HG02938 (cell line): ENCODE measurements at regions not wholly inside any gene's neighbourhood (a gene's known extent, or its start where the extent isn't known, plus 50 kb on each side); places are given as distances from the start of the nearest gene placed in this dataset.
"Not testable (repeated sequence)": the region's sequence is repeated elsewhere in the genome, so short reads cannot be mapped to it uniquely, and the experiment has no call there.

Experiments used
- ATAC-seq: cut with Tn5 transposase; IDR thresholded peaks from one replicate; pipeline ENCODE4 v1.9.1; 2021; ENCODE audit warnings: mild to moderate bottlenecking, moderate library complexity; ENCODE audit not compliant: unreplicated experiment

DNA sequence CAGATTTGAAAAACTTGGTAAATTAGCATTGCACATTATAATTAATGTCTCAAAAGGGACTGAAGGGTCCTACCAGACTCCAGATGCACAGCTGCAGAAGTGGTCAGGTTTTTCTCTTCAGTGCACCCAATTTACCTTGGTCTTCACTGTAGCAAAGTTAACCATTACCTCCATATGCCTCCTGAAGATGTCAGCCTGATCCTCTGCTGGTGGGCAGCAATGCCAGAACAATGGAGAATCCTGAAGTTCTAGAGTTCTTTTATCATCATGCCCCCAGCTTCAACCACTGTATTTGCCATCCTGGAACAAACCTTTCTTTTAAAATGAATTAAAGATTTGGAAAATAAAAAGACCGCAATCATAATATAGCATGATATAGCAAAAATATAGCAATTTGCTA lies 1774.8 kb upstream of the CELF4 start:
- no peak for ATAC-seq

DNA sequence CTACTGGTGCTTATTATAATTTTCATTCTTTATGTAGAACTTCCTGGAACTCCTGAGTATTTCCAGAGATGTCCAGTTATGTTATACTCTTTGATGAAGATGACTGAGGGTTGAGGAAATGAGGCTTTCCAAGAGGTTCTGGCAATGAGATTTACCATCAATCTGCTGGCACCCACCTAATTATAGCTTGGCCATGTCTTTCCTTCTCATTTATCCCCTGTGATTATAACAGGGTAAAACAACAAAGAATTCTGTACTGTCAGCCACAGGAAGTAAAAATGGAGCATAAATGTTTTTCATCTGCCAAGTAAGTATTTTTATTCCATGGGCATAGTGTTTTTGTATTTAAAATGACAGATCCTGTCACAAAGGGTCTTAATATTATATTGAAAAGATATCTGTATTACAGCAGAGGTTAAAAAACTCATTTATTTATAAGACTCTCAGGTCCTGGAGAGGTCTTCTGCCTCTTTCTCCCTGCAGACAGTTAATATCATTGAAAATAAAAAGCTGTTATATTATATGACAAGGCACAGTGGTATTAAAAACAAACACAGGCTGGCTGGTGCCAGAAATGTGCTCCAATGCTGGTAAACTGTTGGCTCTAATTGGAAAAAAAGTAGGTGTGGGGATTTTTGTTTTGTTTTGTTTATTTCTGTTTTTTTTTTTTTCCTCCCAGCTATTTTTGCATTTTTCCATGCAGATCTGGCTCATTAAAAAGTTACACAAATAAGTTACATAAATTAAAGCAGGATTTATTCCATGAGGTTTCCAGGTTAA lies 1764.1 kb upstream of the CELF4 start:
- ATAC-seq = no peak

DNA sequence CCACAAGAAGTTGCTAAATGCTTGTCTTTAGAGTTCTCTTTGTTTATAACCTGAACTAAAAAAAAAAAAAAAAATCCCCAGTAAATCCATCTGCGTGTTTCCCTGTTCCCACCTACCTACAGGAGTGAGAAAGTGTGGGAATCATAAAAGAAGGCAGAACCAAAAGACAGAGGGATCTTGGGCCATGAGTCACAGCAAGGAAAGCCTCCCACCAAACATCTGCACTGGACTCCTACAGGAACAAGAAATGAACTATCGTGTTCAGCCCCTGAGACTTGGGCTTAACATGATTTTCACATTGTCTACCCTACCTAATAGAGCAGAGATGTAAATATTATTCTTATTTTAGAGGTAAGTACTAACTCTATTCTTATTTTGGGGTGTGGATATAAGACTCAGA lies 1761.2 kb upstream of the CELF4 start:
- ATAC-seq = no peak

DNA sequence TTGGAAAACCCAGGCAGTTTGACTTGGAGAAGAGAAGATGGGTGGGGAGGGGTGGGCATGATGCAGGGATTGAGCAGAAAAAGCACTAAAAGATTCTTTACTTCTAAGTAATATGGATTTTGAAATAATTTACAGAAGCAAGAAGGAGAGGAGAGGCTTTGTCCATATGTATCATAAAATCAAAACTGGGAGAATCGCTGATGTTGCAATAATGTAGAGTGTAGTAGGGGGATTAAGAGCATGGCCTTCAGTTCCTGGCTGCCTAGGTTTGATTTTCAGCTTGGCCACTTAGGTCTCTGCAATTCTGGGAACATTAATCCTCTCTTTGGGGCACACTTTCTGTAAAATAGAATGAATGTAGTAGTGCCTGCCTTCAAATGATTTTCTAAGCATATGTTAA lies 1760.4 kb upstream of the CELF4 start:
- ATAC-seq = no peak

DNA sequence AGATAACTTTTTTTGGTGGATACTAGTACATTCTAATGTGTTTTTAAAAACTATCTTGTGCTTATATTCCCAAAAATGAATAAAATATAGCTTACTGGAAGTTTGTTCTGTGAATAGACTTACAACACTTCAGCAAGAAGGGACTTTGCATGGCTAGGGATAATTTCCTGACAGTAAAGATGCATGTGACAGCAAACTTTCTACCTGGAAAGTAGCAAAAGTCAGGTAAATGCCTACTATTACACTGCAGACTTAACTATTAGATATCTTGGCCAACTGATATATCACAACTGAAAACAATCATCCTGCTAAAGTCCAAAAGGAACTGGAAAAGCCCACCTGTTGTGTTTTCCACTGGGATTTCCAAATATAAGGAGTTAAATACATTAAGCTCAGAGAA lies 1753.5 kb upstream of the CELF4 start:
- no peak for ATAC-seq

DNA sequence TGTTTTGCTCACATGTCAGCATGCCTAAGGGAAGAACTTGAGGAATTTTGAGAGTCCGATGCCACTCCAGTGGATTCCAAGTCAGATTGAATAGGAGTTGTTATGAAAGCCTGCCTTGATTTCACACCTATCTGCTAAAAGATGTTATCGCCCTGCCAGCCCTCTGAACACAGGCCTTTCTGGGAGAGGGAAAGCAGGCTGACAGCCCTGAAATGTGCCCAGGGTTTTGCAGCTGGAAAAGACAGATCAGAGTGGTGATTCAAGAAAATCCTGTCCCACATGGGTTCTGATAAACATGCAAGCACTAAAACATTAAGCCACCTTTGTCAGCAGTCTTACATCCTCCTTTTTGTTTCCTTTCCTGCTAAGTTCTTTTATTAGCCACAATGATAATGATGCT lies 1752.9 kb upstream of the CELF4 start:
- ATAC-seq = no peak

DNA sequence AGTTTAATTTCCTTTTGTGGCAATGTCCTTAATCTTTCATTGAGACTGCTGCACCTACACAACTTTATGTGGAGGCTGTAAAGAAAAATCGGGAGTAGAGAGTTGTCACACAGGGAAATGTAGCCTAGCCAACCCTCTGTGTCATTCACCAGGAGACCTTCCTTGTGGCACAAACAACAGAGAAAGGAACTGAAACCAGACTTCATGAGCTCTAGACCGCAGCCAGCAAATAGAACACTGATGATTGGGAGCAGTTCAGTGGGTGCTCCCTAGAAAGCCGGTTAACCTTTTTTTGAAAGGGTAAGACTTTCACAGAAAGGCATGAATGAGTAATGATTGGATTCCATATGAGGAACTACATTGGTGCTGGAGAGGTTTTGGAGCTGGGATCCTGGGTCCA lies 1752.4 kb upstream of the CELF4 start:
- ATAC-seq = no peak

DNA sequence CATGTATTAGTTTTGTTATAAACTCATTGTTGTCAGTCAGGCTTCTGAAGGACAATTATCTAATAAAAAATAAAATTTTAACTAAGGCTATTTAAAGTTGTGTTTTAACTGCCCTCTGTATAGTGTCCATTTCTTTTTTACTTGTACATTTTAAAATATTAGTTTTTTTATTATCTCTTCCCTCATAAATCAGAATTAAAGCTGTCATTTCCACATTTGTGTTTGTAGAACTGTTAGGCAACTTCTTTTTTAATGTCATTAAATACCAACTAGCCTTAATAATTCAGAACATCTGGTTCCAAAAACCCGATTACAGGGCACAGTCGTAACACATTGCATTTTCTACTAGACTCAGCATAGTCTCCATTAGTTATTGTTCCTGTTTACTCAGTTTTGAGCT lies 1749.0 kb upstream of the CELF4 start:
- ATAC-seq = no peak

DNA sequence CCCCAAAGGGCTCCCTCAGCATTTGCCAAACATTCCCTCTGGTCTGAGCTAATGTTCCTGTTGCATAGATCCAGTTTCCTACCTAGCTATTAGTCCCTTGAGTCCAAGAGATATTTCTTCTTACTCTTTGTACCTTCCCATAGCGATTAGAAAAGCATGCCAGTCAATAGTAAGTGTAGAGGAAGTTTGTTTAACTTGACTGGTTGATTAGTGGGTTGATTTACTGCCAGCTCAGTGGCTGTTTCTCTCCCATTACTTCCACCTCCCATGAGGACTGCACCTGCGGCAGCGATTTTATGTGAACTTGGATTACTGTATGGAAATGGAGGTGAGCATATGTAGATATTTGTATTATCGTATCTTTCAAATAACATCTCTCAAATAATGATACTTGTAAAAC lies 1748.4 kb upstream of the CELF4 start:
- no peak for ATAC-seq

DNA sequence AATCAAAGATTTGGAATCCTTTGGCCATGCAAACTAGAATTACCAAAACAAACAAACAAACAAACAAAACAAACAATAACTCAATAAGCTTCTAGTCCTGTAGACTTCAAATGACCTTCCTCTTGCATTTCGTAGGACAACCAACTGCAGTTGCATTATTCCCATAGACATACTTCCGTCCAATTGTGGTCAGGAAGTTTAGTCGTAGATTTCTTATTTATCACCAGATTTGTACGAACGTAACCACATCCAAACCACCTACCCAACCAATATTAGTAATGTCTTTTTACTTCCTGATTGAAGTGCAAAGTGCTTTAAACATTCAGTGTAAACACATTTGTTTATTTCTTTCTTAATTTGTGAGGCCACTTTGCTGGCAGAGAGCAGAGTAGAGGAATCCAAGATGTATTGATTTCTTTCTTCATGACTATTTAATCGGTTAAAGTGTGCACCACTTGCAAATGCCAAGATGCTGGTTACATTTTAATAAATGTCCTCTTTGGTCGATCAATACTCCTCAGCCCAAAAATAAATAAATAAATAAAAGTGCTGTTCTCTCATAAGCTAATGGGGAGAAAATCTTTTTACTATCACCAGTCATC lies 1745.6 kb upstream of the CELF4 start:
- ATAC-seq = no peak

DNA sequence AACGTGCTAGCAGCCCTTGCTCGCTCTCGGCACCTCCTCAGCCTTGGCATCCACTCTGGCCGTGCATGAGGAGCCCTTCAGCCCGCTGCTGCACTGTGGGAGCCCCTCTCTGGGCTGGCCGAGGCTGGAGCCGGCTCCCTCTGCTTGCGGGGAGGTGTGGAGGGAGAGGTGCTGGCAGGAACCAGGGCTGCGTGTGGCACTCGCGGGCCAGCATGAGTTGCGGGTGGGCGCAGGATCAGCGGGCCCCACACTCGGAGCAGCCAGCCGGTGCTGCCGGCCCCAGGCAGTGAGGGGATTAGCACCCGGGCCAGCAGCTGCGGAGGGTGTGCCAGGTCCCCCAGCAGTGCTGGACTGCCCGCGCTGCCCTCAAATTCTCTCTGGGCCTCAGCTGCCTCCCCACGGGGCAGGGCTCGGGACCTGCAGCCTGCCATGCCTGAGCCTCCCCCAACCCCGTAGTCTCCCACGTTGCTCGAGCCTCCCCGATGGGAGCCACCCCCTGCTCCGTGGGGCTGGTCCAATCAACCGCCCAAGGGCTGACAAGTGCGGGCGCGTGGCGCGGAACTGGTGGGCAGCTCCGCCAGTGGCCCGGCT lies 1743.4 kb upstream of the CELF4 start:
- ATAC-seq = not testable (repeated sequence)

DNA sequence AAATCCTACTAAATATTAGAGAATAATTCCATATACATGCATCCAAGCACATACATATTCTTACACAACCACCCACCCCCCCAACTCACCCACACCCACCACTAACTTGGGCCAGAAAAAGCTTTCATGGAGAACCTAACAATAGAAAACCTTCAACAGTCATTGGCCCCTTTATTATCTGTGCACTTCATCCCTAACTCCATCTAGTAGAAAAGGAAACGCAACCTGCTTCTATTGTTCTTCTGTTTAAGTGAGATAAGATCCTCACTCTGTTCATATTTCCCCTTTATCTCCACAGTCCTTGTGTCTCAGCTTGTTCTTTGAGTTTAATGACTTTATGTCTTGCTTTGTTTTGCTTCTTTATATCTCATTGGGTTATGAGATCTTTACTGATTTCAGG lies 1740.2 kb upstream of the CELF4 start:
- ATAC-seq = no peak

DNA sequence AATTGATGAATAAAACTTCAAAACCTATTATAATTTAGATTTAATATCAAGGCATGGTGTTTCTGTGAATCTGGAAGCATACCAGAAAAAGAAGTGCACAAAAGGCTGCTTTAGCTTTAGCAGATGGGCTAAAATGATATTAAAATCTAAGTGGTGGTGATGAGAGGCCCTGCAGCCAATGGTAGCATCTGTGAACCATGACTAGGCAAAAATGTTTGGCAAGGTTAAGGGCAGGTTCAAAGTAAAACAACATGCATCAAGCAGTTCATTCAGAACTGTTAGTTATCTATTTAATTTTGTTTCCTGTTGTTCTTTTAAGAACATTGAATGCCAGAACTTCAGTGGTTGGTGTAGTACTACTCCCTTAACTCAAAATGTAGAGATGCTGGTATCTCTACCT lies 1736.9 kb upstream of the CELF4 start:
- no peak for ATAC-seq

DNA sequence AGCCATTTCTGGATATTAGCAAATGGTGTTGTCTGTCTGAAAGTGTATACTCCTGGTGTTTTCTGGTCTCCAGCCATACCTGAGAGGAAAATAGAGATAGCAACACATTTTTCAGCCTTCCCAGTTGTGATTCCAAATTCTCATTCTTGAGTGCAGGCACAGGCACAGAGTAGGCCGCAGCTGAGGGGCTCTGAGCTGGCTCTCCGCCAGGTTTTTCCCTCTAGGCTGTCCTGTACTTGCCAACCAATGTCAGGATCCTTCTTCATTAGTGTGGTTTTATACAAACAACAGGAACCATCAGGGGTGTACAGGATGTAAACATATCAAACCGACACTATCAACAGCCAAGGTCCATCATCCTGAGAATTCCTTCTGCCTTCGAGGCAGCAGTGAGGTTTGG lies 1733.6 kb upstream of the CELF4 start:
- ATAC-seq = no peak

DNA sequence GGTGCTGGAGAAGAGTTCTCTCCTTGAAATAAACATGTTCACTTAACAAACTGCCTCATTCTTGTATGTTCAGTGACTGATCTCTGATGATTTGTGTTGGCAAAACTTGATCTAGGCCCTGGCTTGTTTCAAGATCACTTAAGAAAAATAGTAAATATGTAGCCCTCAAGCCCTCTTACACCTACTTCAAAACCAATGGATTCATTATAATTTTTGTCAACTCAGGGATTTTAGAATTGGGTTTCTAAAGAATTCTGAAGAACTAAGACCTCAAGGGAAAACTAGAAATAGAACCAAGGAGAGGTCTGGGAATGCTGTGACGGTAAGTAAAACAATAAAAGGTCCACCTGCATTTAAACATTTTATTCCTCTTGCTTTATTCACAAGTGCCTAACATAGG lies 1731.6 kb upstream of the CELF4 start:
- no peak for ATAC-seq

DNA sequence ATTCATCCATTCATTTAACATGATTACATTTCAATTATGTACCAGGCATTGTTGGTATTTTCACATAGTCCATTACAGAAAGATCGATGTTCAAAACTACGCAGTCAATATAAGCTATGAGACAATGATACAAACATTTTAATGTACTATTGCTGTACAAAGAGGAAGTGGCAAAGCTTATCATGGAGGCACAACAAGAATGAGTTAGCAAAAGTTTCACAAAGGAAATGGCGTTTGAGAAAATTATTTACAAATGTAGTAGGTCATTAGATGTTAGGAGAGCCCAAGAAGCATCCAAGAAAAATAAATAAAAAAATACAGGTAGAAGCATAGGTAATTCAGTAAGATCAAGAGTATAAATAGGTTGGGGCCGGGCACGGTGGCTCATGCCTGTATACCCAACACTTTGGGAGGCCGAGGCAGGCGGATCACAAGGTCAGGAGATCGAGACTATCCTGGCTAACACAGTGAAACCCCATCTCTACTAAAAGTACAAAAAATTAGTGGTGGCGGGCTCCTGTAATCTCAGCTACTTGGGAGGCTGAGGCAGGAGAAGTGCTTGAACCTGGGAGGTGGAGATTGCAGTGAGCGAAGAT lies 1730.8 kb upstream of the CELF4 start:
- no peak for ATAC-seq

DNA sequence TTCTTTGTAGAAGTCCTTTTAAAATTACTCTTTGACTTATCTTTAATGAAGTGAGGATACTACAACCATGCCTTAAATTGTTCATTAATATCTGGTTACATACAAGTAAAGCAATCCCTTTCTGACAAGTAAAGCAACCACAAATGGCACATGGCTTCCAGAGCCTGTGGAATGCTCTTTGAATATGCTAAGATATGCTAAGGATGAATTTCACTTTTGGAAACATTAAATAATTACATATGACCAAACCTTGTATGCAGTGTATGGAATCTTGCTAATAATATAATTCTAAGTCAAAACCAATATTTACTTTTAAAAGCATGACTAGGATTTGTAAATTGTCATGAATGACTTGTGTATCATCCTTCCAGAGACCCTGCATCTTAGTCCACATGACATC lies 1711.2 kb upstream of the CELF4 start:
- ATAC-seq = no peak

DNA sequence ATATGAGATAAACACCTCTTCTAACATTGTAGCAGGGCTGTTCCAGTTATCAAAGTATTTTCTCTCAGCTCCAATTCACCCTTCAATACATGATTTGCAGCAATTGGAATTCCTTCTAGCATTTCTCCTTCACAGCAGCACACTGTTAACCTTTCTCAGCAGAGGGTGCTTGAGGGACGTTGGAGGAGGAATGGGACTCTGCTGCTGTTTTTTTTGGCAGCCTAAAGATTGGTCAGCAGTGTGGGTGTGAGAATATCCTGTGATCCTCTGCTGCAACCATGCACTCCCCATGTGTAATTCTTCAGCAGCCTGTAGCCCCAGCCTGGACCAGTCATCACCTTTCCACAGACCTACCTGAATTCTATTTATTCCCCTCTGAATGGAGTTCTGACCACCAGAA lies 1708.9 kb upstream of the CELF4 start:
- ATAC-seq = no peak

DNA sequence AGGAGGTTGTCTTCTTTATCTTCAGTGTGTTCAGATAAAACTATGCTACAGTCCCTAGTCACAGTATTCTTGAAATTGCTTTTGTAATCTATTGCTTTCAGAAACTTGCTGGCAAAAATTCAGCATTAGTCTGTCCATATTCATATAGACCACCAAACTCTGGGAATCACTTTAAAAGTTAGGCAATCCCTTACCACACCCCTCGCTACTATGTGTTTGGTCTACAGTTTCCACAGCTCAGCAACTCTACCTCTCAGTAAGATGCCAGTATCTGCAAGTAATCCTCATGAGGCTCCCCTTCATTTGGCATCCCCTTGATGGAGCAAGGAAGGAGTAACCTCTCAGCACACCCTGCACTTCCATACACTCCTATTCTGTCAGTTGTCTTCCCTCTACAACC lies 1706.6 kb upstream of the CELF4 start:
- ATAC-seq = no peak

DNA sequence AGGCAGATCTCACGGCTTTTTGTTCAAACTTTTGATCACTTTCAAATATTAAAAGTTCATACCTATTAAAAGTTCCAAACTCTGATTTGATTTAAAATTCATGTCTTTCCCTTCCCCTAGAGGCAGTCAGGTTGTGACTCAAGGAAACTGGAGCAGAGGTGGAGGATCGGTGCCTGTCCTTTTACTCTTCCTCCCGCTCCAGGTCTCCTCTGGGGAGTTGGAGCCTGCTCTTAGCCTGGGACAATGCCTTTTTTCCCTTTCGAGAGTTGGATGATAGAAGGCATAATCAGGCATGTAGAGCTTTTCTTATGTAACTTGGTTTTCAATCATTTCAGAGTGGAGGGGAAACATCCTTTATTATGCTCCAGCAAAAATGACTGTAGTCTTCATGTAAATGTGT lies 1706.1 kb upstream of the CELF4 start:
- no peak for ATAC-seq

DNA sequence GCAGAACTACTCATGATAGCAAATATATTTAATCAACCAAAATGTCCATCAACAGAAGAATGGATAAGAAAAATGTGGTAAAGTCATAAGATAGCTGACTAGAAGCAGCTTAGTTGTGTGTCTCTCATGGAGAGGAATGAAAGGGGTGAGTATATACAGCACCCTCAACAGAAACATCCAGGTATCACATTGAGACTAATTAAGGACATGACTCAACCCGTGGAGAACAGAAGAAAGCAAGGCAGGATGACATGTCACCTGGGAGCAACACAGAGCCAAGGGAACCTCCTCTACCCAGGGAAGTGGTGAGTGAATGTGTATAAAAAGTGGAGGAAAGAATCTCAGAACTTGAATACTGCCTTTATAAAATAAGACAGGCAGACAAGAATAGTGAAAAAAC lies 1695.0 kb upstream of the CELF4 start:
- ATAC-seq = no peak

DNA sequence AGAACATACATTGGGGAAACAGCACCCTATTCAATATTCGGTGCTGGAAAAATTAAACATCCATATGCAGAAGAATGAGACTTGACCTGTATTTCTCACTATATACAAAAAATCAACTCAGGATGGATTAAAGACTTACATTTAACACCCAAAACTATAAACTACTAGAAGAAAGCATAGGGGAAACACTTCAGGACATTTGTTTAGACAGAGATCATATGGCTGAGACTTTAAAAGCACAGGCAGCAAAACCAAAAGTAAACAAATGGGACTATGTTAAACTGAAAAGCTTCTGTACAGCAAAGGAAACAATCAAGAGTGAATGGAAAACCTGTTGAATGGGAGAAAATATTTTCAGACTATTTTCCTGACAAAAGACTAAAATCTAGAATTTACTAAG lies 1694.1 kb upstream of the CELF4 start:
- no peak for ATAC-seq
